ENCODE measurements at regions not wholly inside any gene's neighbourhood (a gene's known extent, or its start where the extent isn't known, plus 50 kb on each side); places are given as distances from the start of the nearest gene placed in this dataset.

- TF ChIP-seq, protein P1, sequence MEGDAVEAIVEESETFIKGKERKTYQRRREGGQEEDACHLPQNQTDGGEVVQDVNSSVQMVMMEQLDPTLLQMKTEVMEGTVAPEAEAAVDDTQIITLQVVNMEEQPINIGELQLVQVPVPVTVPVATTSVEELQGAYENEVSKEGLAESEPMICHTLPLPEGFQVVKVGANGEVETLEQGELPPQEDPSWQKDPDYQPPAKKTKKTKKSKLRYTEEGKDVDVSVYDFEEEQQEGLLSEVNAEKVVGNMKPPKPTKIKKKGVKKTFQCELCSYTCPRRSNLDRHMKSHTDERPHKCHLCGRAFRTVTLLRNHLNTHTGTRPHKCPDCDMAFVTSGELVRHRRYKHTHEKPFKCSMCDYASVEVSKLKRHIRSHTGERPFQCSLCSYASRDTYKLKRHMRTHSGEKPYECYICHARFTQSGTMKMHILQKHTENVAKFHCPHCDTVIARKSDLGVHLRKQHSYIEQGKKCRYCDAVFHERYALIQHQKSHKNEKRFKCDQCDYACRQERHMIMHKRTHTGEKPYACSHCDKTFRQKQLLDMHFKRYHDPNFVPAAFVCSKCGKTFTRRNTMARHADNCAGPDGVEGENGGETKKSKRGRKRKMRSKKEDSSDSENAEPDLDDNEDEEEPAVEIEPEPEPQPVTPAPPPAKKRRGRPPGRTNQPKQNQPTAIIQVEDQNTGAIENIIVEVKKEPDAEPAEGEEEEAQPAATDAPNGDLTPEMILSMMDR (IDR thresholded peaks at IDR 0.05; ENCODE audit: low read length), result no peak
- TF ChIP-seq EZH2 (IDR thresholded peaks at IDR 0.05; ENCODE audit: borderline replicate concordance, low read length), result no peak
These were observed 783.3 kb upstream of the MGAT4C start for GRCh38 chr12:87039536-87039935.

All from OCI-LY1 (cell line).